Thoracic aorta (tissue), 2 donors: ENCODE measurements at regions not wholly inside any gene's neighbourhood (a gene's known extent, or its start where the extent isn't known, plus 50 kb on each side); places are given as distances from the start of the nearest gene placed in this dataset.

Experiments
- ATAC-seq: fragments of 150-250 bp; one replicate; pipeline ENCODE4 v1.8.0; 2017; ENCODE audit warnings: low read depth; ENCODE audit not compliant: insufficient number of reproducible peaks, low FRiP score
- DNase-seq: peaks from one replicate; pipeline ENCODE4 v3.0.0-alpha.2; 2020; ENCODE audit warnings: low spot score
- H3K27ac ChIP-seq, 2 donors: fragments of 200-600 bp; sonication (generic); 1 replicate in 1 of 2; 2 replicates in 1 of 2; pipeline ENCODE4 v1.5.1; 2016; ENCODE audit warnings: mild to moderate bottlenecking in 2 of 2, moderate library complexity in 2 of 2
- H3K27me3 ChIP-seq: fragments of 200-600 bp; sonication (generic); replicated peaks from 2 replicates; pipeline ENCODE4 v1.6.0; 2016; ENCODE audit warnings: mild to moderate bottlenecking; ENCODE audit not compliant: insufficient read depth
- H3K36me3 ChIP-seq: fragments of 200-600 bp; sonication (generic); one replicate; pipeline ENCODE4 v1.5.1; 2016
- H3K4me1 ChIP-seq, 2 donors: fragments of 200-600 bp; sonication (generic); 1 replicate in 1 of 2; 2 replicates in 1 of 2; pipeline versions ENCODE4 v1.5.1 to v1.6.0; 2016; ENCODE audit warnings: low read depth in 2 of 2, mild to moderate bottlenecking in 1 of 2; ENCODE audit not compliant: control insufficient read depth in 1 of 2
- H3K4me3 ChIP-seq: fragments of 200-600 bp; sonication (generic); 2 replicates; pipeline ENCODE4 v1.5.1; 2016; ENCODE audit warnings: mild to moderate bottlenecking
- H3K9me3 ChIP-seq: fragments of 200-600 bp; sonication (generic); 2 replicates; pipeline ENCODE4 v1.5.1; 2016
- TF ChIP-seq, protein P1 (sequence below): fragments of 200-600 bp; sonication (generic); IDR thresholded peaks from one replicate; pipeline ENCODE4 v1.5.1; 2019; ENCODE audit warnings: antibody characterized with exemption

- H3K27me3 ChIP-seq = no peaks in the 10 kb centered on the region
- H3K9me3 ChIP-seq = no peaks in the 10 kb centered on the region
- no peak overlapping the region for H3K27ac ChIP-seq
- TF ChIP-seq, protein P1, sequence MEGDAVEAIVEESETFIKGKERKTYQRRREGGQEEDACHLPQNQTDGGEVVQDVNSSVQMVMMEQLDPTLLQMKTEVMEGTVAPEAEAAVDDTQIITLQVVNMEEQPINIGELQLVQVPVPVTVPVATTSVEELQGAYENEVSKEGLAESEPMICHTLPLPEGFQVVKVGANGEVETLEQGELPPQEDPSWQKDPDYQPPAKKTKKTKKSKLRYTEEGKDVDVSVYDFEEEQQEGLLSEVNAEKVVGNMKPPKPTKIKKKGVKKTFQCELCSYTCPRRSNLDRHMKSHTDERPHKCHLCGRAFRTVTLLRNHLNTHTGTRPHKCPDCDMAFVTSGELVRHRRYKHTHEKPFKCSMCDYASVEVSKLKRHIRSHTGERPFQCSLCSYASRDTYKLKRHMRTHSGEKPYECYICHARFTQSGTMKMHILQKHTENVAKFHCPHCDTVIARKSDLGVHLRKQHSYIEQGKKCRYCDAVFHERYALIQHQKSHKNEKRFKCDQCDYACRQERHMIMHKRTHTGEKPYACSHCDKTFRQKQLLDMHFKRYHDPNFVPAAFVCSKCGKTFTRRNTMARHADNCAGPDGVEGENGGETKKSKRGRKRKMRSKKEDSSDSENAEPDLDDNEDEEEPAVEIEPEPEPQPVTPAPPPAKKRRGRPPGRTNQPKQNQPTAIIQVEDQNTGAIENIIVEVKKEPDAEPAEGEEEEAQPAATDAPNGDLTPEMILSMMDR = no peak
- DNase-seq (no peak), ATAC-seq (no peak)
- H3K4me1 ChIP-seq = no peaks in the 10 kb centered on the region
- H3K4me3 ChIP-seq = no peak overlapping the region
- H3K36me3 ChIP-seq = no peaks in the 10 kb centered on the region
Observed at GRCh38 chr6:170062209-170062914, 228.5 kb downstream of the DLL1 start.

DNA sequence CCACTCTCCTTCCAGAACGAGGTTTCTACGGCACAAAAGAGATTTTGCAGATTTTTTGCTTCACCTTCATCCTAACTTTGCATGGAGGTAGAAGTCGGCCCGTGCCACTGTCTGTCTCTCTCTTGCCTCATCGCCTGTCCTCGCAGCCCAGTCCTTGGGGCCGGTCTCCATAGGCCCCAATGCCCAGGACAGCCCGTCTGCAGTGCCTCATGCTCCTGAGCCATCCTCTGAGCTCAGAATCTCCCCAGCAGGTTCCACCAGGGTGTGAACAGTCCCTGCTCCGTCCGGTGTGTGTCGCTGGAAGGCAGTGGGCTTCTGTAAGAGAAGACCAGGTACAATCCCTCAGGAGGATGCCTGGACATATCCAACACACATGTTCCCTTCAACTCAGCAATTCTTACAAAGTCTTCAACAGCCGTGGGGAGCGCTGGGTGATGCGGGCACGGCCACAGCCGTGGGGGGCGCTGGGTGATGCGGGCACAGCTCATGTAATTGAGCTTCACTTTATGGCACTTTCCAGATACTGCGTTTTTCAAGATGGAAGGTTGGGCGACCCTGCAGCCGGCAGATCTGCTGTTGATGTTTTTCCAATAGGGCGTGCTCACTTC lies 231.9 kb downstream of the DLL1 start:
- H3K9me3 ChIP-seq = no peaks in the 10 kb centered on the region
- H3K27ac ChIP-seq = no peak overlapping the region
- no peak for ATAC-seq
- TF ChIP-seq, protein P1 = no peak
- H3K4me3 ChIP-seq = no peak overlapping the region
- H3K4me1 ChIP-seq = no peaks in the 10 kb centered on the region
- H3K36me3 ChIP-seq = no peaks in the 10 kb centered on the region
- no peaks in the 10 kb centered on the region for H3K27me3 ChIP-seq
- no peak for DNase-seq

DNA sequence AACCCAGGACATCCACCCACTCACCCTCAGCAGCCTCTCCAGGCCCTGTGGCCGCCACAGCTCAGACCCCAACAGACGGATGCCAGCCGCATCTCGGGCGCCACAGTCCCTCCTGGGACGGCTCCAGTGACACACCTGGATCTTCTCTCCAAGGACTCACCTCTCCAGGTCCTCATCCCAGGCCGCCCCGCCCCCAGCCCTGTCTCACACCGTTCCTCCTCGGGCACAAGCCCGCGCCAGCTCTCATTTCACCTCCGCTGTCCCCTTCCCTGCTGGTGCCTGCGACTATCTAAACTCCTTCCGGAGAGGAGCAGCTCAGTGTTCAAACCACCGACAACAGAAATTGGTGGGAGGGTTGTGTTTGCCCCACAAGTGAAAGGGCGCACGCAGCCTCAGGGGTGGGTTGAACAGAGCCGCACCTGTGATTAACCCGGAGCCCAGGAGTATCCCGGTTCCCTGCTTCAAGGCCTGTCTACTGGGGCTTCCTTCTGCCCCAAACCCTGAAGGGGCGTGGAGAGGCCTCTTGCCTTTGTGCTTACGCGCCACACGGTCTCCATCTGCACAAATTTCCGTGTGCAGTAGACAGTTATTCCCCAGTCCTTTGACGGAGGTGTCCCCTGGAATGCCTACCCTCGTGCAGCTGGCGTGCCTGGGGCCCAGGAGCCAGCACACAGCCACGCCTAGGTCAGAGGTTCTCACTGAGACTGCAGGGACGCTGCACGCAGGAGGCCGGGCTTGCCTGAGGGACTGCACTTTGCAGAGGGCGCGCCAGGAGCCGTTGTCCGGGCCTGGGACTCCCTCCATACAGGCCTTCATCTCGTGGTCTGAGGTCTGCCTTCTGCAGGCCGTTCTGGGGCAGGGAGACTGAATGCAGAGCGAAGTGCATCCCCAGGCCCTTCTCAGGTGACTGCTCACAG lies 232.7 kb downstream of the DLL1 start:
- Histone ChIP-seq H3K27me3 (no peaks in the 10 kb centered on the region), H3K9me3 (no peaks in the 10 kb centered on the region), H3K27ac (no peak overlapping the region), H3K4me1 (no peaks in the 10 kb centered on the region), H3K36me3 (no peaks in the 10 kb centered on the region), H3K4me3 (no peak overlapping the region)
- ATAC-seq (no peak), DNase-seq (no peak)
- TF ChIP-seq, protein P1 = no peak

DNA sequence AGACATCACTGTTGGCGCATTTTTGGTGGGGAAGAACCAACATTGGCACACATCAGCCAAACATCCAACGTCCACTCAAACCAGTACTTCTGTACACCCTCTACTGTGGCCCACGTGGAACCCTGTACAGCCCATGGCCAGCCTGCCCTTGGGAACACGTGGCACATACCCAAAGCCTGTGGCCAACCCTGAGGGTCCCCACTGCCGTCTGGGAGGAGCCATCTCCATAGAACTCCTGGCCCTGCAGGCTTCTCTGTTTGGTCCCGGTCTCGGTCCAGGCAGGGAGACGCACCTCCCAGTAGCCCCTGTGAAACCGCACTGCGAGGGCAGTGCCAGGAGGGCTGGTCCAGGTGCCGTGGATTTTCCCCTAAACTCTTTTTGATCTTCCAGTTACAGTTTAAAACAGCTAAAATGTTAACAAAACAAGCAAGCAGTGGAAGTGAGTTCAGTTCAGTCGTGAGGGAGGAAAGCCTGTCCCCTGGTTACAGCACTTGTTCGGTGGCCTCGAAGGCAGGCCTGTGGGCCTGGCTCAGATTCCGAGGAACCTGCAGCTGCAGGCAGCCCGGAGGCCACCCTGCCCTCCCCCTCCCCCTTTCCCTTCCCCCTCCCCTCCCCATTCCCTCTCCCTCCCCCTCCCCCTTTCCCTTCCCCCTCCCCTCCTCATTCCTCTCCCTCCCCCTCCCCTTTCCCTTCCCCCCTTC lies 233.7 kb downstream of the DLL1 start:
- ATAC-seq = no peak
- Histone ChIP-seq H3K9me3 (no peaks in the 10 kb centered on the region), H3K36me3 (no peaks in the 10 kb centered on the region), H3K27ac (no peak overlapping the region), H3K4me3 (no peak overlapping the region), H3K4me1 (no peaks in the 10 kb centered on the region), H3K27me3 (no peaks in the 10 kb centered on the region)
- no peak for DNase-seq
- TF ChIP-seq, protein P1 = no peak
